HCT116 (cell line): ENCODE measurements at regions not wholly inside any gene's neighbourhood (a gene's known extent, or its start where the extent isn't known, plus 50 kb on each side); places are given as distances from the start of the nearest gene placed in this dataset.
"Not testable (repeated sequence)": the region's sequence is repeated elsewhere in the genome, so short reads cannot be mapped to it uniquely, and the experiment has no call there.

ENCODE experiments used
- ATAC-seq: fragments of 200-7000 bp; cut with Tn5 transposase; 2 replicates; pipeline ENCODE4 v1.9.1; 2020; ENCODE audit warnings: mild to moderate bottlenecking, moderate library complexity
- BruUV-seq: library from RNA; stranded (reverse); fragments of 400-500 nt; replicated peaks from 2 replicates; lab custom pipeline; 2021; lab: Mats Ljungman, UMichigan
- CTCF ChIA-PET: fragments of 300-600 bp; sonication (Branson Sonifier 250); formaldehyde crosslinking; loops from one replicate; lab custom pipeline; 2021; ENCODE audit warnings: antibody characterized with exemption; lab: Charles Lee
- POLR2A ChIA-PET: fragments of 300-600, 350-600 bp; sonication (Branson Sonifier 250); formaldehyde crosslinking; loops from one replicate; lab custom pipeline; 2021; ENCODE audit warnings: antibody characterized with exemption; lab: Charles Lee
- RAD21 ChIA-PET, 2 experiments: fragments of 300-600 bp; sonication (Branson Sonifier 250); formaldehyde crosslinking; loops; one replicate each; lab custom pipeline; 2023; ENCODE audit warnings: low total read pairs in 2 of 2; ENCODE audit not compliant: uncharacterized antibody in 2 of 2, unreplicated experiment in 2 of 2, low non-redundant PET in 1 of 2; lab: Charles Lee
- DNase-seq: peaks from one replicate; pipeline ENCODE4 v3.0.0-alpha.2; 2010; ENCODE audit warnings: low read depth, low spot score
- H2AFZ ChIP-seq: fragments of 200-600 bp; shearing (Covaris generic), sonication (generic); 2 replicates; pipeline ENCODE4 v1.6.1; 2017; ENCODE audit warnings: low read depth, mixed run types, mixed read lengths, antibody characterized with exemption, low read length; ENCODE audit not compliant: poor library complexity, severe bottlenecking
- H3K27ac ChIP-seq: 2 replicates; pipeline ENCODE4 v1.5.1; 2012; ENCODE audit warnings: low read depth, low read length
- H3K27me3 ChIP-seq: fragments of 200-600 bp; sonication (generic); 2 replicates; pipeline ENCODE4 v1.6.1; 2016; ENCODE audit warnings: mixed run types, low read length, mixed read lengths; ENCODE audit not compliant: insufficient read depth
- H3K36me3 ChIP-seq, 2 experiments: fragments of 200-500 bp in 1 of 2; fragments of 200-600 bp in 1 of 2; sonication (Bioruptor generic) in 1 of 2; sonication (generic) in 1 of 2; 2 replicates each; pipeline versions ENCODE4 v1.5.1 to v1.6.1; 2014 to 2016; ENCODE audit warnings: low read length in 2 of 2, inconsistent platforms in 1 of 2, mixed read lengths in 1 of 2, mixed run types in 1 of 2; ENCODE audit not compliant: insufficient read depth in 2 of 2, control insufficient read depth in 1 of 2
- H3K4me1 ChIP-seq, 2 experiments: fragments of 200-600 bp in 1 of 2; sonication (generic) in 1 of 2; 2 replicates each; pipeline versions ENCODE4 v1.5.1 to v1.6.1; 2012 to 2017; ENCODE audit warnings: low read length in 2 of 2, inconsistent platforms in 1 of 2, mild to moderate bottlenecking in 1 of 2, mixed read lengths in 1 of 2, mixed run types in 1 of 2, moderate library complexity in 1 of 2; ENCODE audit not compliant: insufficient read depth in 2 of 2, control insufficient read depth in 1 of 2
- H3K4me2 ChIP-seq: fragments of 200-600 bp; sonication (generic); 2 replicates; pipeline ENCODE4 v1.6.1; 2017; ENCODE audit warnings: mixed run types, low read length, mixed read lengths
- H3K4me3 ChIP-seq, 2 experiments: fragments of 200-600 bp in 1 of 2; sonication (generic) in 1 of 2; replicated peaks in 1 of 2; 2 replicates each; pipeline ENCODE4 v1.5.1; 2011 to 2016; ENCODE audit warnings: low read length in 2 of 2, control low read depth in 1 of 2, low read depth in 1 of 2, mild to moderate bottlenecking in 1 of 2, mixed read lengths in 1 of 2, mixed run types in 1 of 2
- H3K79me2 ChIP-seq: fragments of 200-600 bp; sonication (generic); 2 replicates; pipeline ENCODE4 v1.6.1; 2017; ENCODE audit warnings: mild to moderate bottlenecking, mixed run types, low read length, moderate library complexity, mixed read lengths; ENCODE audit not compliant: insufficient read depth
- H3K9ac ChIP-seq: fragments of 200-600 bp; sonication (generic); 2 replicates; pipeline ENCODE4 v1.6.1; 2016; ENCODE audit warnings: low read length, mixed read lengths
- H3K9me2 ChIP-seq: fragments of 200-600 bp; sonication (generic), shearing (Covaris generic); 2 replicates; pipeline ENCODE4 v1.6.1; 2017; ENCODE audit warnings: mixed run types, mild to moderate bottlenecking, moderate library complexity; ENCODE audit not compliant: insufficient read depth
- H3K9me3 ChIP-seq, 2 experiments: fragments of 200-500 bp in 1 of 2; fragments of 200-600 bp in 1 of 2; sonication (Bioruptor generic) in 1 of 2; sonication (generic) in 1 of 2; 2 replicates each; pipeline ENCODE4 v1.6.1; 2014 to 2017; ENCODE audit warnings: low read length in 2 of 2, mixed read lengths in 2 of 2, inconsistent platforms in 1 of 2, low read depth in 1 of 2, mild to moderate bottlenecking in 1 of 2, mixed run types in 1 of 2, moderate library complexity in 1 of 2; ENCODE audit not compliant: control insufficient read depth in 1 of 2, insufficient read depth in 1 of 2
- H4K20me1 ChIP-seq: fragments of 200-600 bp; sonication (generic), shearing (Covaris generic); 2 replicates; pipeline ENCODE4 v1.6.1; 2017; ENCODE audit warnings: mixed run types, mild to moderate bottlenecking, moderate library complexity; ENCODE audit not compliant: insufficient read depth
- intact Hi-C: fragments of 100-400 bp; cut with micrococcal nuclease; formaldehyde crosslinking; loops from 2 replicates; pipeline ENCODE4 v1.10.0; 2022

- POLR2A ChIA-PET, H3K4me1 ChIP-seq, DNase-seq, H2AFZ ChIP-seq, H3K9me3 ChIP-seq, H3K27ac ChIP-seq, H4K20me1 ChIP-seq, H3K79me2 ChIP-seq, CTCF ChIA-PET, H3K9ac ChIP-seq, BruUV-seq, ATAC-seq, RAD21 ChIA-PET, H3K36me3 ChIP-seq, H3K4me2 ChIP-seq, H3K27me3 ChIP-seq, intact Hi-C loops, H3K9me2 ChIP-seq, H3K4me3 ChIP-seq: not testable (repeated sequence)
Observed at GRCh38 chr7:150004843-150005242, 131.1 kb downstream of the ATP6V0E2 start.

- H2AFZ ChIP-seq, H4K20me1 ChIP-seq, H3K79me2 ChIP-seq, H3K4me2 ChIP-seq, H3K9me2 ChIP-seq, H3K4me1 ChIP-seq, H3K9me3 ChIP-seq, H3K4me3 ChIP-seq, H3K27me3 ChIP-seq, RAD21 ChIA-PET, intact Hi-C loops, CTCF ChIA-PET, POLR2A ChIA-PET, BruUV-seq, H3K27ac ChIP-seq, ATAC-seq, H3K36me3 ChIP-seq, H3K9ac ChIP-seq, DNase-seq: not testable (repeated sequence)
Observed at GRCh38 chr7:150009620-150010303, 136.0 kb downstream of the ATP6V0E2 start.

GRCh38 chr7:150016651-150017189 lies 143.0 kb downstream of the ATP6V0E2 start:
- H4K20me1 ChIP-seq, H3K27ac ChIP-seq, BruUV-seq, H3K4me2 ChIP-seq, H3K4me1 ChIP-seq, ATAC-seq, H3K9me3 ChIP-seq, H2AFZ ChIP-seq, H3K36me3 ChIP-seq, H3K79me2 ChIP-seq, intact Hi-C loops, POLR2A ChIA-PET, H3K4me3 ChIP-seq, H3K9ac ChIP-seq, RAD21 ChIA-PET, DNase-seq, CTCF ChIA-PET, H3K27me3 ChIP-seq, H3K9me2 ChIP-seq: not testable (repeated sequence)

GRCh38 chr7:150020210-150020609 lies 146.4 kb downstream of the ATP6V0E2 start:
- H3K36me3 ChIP-seq, H3K9ac ChIP-seq, H3K4me2 ChIP-seq, RAD21 ChIA-PET, H3K9me3 ChIP-seq, DNase-seq, H4K20me1 ChIP-seq, H2AFZ ChIP-seq, ATAC-seq, H3K4me1 ChIP-seq, H3K4me3 ChIP-seq, H3K27ac ChIP-seq, POLR2A ChIA-PET, BruUV-seq, CTCF ChIA-PET, H3K27me3 ChIP-seq, H3K79me2 ChIP-seq, intact Hi-C loops, H3K9me2 ChIP-seq: not testable (repeated sequence)
